HCT116 (cell line): ENCODE measurements at regions not wholly inside any gene's neighbourhood (a gene's known extent, or its start where the extent isn't known, plus 50 kb on each side); places are given as distances from the start of the nearest gene placed in this dataset.

Experiments
- ATAC-seq: fragments of 200-7000 bp; cut with Tn5 transposase; 2 replicates; pipeline ENCODE4 v1.9.1; 2020; ENCODE audit warnings: mild to moderate bottlenecking, moderate library complexity
- BruUV-seq: library from RNA; stranded (reverse); fragments of 400-500 nt; replicated peaks from 2 replicates; lab custom pipeline; 2021; lab: Mats Ljungman, UMichigan
- CTCF ChIA-PET: fragments of 300-600 bp; sonication (Branson Sonifier 250); formaldehyde crosslinking; loops from one replicate; lab custom pipeline; 2021; ENCODE audit warnings: antibody characterized with exemption; lab: Charles Lee
- POLR2A ChIA-PET: fragments of 300-600, 350-600 bp; sonication (Branson Sonifier 250); formaldehyde crosslinking; loops from one replicate; lab custom pipeline; 2021; ENCODE audit warnings: antibody characterized with exemption; lab: Charles Lee
- RAD21 ChIA-PET, 2 experiments: fragments of 300-600 bp; sonication (Branson Sonifier 250); formaldehyde crosslinking; loops; one replicate each; lab custom pipeline; 2023; ENCODE audit warnings: low total read pairs in 2 of 2; ENCODE audit not compliant: uncharacterized antibody in 2 of 2, unreplicated experiment in 2 of 2, low non-redundant PET in 1 of 2; lab: Charles Lee
- DNase-seq: peaks from one replicate; pipeline ENCODE4 v3.0.0-alpha.2; 2010; ENCODE audit warnings: low read depth, low spot score
- H2AFZ ChIP-seq: fragments of 200-600 bp; shearing (Covaris generic), sonication (generic); 2 replicates; pipeline ENCODE4 v1.6.1; 2017; ENCODE audit warnings: low read depth, mixed run types, mixed read lengths, antibody characterized with exemption, low read length; ENCODE audit not compliant: poor library complexity, severe bottlenecking
- H3K27ac ChIP-seq: 2 replicates; pipeline ENCODE4 v1.5.1; 2012; ENCODE audit warnings: low read depth, low read length
- H3K27me3 ChIP-seq: fragments of 200-600 bp; sonication (generic); 2 replicates; pipeline ENCODE4 v1.6.1; 2016; ENCODE audit warnings: mixed run types, low read length, mixed read lengths; ENCODE audit not compliant: insufficient read depth
- H3K36me3 ChIP-seq, 2 experiments: fragments of 200-500 bp in 1 of 2; fragments of 200-600 bp in 1 of 2; sonication (Bioruptor generic) in 1 of 2; sonication (generic) in 1 of 2; 2 replicates each; pipeline versions ENCODE4 v1.5.1 to v1.6.1; 2014 to 2016; ENCODE audit warnings: low read length in 2 of 2, inconsistent platforms in 1 of 2, mixed read lengths in 1 of 2, mixed run types in 1 of 2; ENCODE audit not compliant: insufficient read depth in 2 of 2, control insufficient read depth in 1 of 2
- H3K4me1 ChIP-seq, 2 experiments: fragments of 200-600 bp in 1 of 2; sonication (generic) in 1 of 2; 2 replicates each; pipeline versions ENCODE4 v1.5.1 to v1.6.1; 2012 to 2017; ENCODE audit warnings: low read length in 2 of 2, inconsistent platforms in 1 of 2, mild to moderate bottlenecking in 1 of 2, mixed read lengths in 1 of 2, mixed run types in 1 of 2, moderate library complexity in 1 of 2; ENCODE audit not compliant: insufficient read depth in 2 of 2, control insufficient read depth in 1 of 2
- H3K4me2 ChIP-seq: fragments of 200-600 bp; sonication (generic); 2 replicates; pipeline ENCODE4 v1.6.1; 2017; ENCODE audit warnings: mixed run types, low read length, mixed read lengths
- H3K4me3 ChIP-seq, 2 experiments: fragments of 200-600 bp in 1 of 2; sonication (generic) in 1 of 2; replicated peaks in 1 of 2; 2 replicates each; pipeline ENCODE4 v1.5.1; 2011 to 2016; ENCODE audit warnings: low read length in 2 of 2, control low read depth in 1 of 2, low read depth in 1 of 2, mild to moderate bottlenecking in 1 of 2, mixed read lengths in 1 of 2, mixed run types in 1 of 2
- H3K79me2 ChIP-seq: fragments of 200-600 bp; sonication (generic); 2 replicates; pipeline ENCODE4 v1.6.1; 2017; ENCODE audit warnings: mild to moderate bottlenecking, mixed run types, low read length, moderate library complexity, mixed read lengths; ENCODE audit not compliant: insufficient read depth
- H3K9ac ChIP-seq: fragments of 200-600 bp; sonication (generic); 2 replicates; pipeline ENCODE4 v1.6.1; 2016; ENCODE audit warnings: low read length, mixed read lengths
- H3K9me2 ChIP-seq: fragments of 200-600 bp; sonication (generic), shearing (Covaris generic); 2 replicates; pipeline ENCODE4 v1.6.1; 2017; ENCODE audit warnings: mixed run types, mild to moderate bottlenecking, moderate library complexity; ENCODE audit not compliant: insufficient read depth
- H3K9me3 ChIP-seq, 2 experiments: fragments of 200-500 bp in 1 of 2; fragments of 200-600 bp in 1 of 2; sonication (Bioruptor generic) in 1 of 2; sonication (generic) in 1 of 2; 2 replicates each; pipeline ENCODE4 v1.6.1; 2014 to 2017; ENCODE audit warnings: low read length in 2 of 2, mixed read lengths in 2 of 2, inconsistent platforms in 1 of 2, low read depth in 1 of 2, mild to moderate bottlenecking in 1 of 2, mixed run types in 1 of 2, moderate library complexity in 1 of 2; ENCODE audit not compliant: control insufficient read depth in 1 of 2, insufficient read depth in 1 of 2
- H4K20me1 ChIP-seq: fragments of 200-600 bp; sonication (generic), shearing (Covaris generic); 2 replicates; pipeline ENCODE4 v1.6.1; 2017; ENCODE audit warnings: mixed run types, mild to moderate bottlenecking, moderate library complexity; ENCODE audit not compliant: insufficient read depth
- CBX3 ChIP-seq: IDR thresholded peaks from 2 replicates; pipeline ENCODE4 v1.6.1; 2012; ENCODE audit warnings: low read depth
- EGR1 ChIP-seq: IDR thresholded peaks from 2 replicates; pipeline ENCODE4 v1.6.1; 2012; ENCODE audit warnings: low read depth
- EZH2 ChIP-seq: fragments of 200-600 bp; sonication (generic); IDR thresholded peaks from 2 replicates; pipeline ENCODE4 v1.6.1; 2017; ENCODE audit warnings: antibody characterized with exemption, mixed run types
- EZH2phosphoT487 ChIP-seq: fragments of 200-600 bp; IDR thresholded peaks from 2 replicates; pipeline ENCODE4 v1.6.1; 2018; ENCODE audit warnings: antibody characterized with exemption, borderline replicate concordance
- FOSL1 ChIP-seq: IDR thresholded peaks from 2 replicates; pipeline ENCODE4 v1.6.1; 2012; ENCODE audit warnings: low read depth
- JUND ChIP-seq: IDR thresholded peaks from 2 replicates; pipeline ENCODE4 v1.6.1; 2012
- RAD21 ChIP-seq: IDR thresholded peaks from 2 replicates; pipeline ENCODE4 v1.6.1; 2012; ENCODE audit warnings: low read depth, mild to moderate bottlenecking
- SIN3A ChIP-seq: IDR thresholded peaks from 2 replicates; pipeline ENCODE4 v1.6.1; 2012; ENCODE audit warnings: low read depth
- SP1 ChIP-seq: IDR thresholded peaks from 2 replicates; pipeline ENCODE4 v1.6.1; 2012; ENCODE audit warnings: low read depth
- SRF ChIP-seq: IDR thresholded peaks from 2 replicates; pipeline ENCODE4 v1.6.1; 2012; ENCODE audit warnings: low read depth
- TCF7L2 ChIP-seq: IDR thresholded peaks from 2 replicates; pipeline ENCODE4 v1.7.0; 2011; ENCODE audit warnings: borderline replicate concordance, inconsistent platforms; ENCODE audit not compliant: insufficient read depth, insufficient read length; ENCODE audit errors: extremely low read depth
- ZFX ChIP-seq: fragments of 450-650 bp; IDR thresholded peaks from 2 replicates; pipeline ENCODE4 v1.6.1; 2017
- ZNF274 ChIP-seq: fragments of 200-500 bp; sonication (Bioruptor generic); IDR thresholded peaks from 2 replicates; pipeline ENCODE4 v1.6.1; 2014; ENCODE audit warnings: mild to moderate bottlenecking, low read depth, low read length, inconsistent platforms
- intact Hi-C: fragments of 100-400 bp; cut with micrococcal nuclease; formaldehyde crosslinking; loops from 2 replicates; pipeline ENCODE4 v1.10.0; 2022
- TF ChIP-seq, protein P1 (sequence below), 3 experiments: fragments of 200-600 bp in 1 of 3; sonication (generic) in 1 of 3; IDR thresholded peaks in 2 of 3; conservative IDR thresholded peaks in 1 of 3; 2 replicates each; pipeline ENCODE4 v1.5.1; 2012 to 2017; ENCODE audit warnings: low read depth in 2 of 3, low read length in 2 of 3, antibody characterized with exemption in 1 of 3, borderline replicate concordance in 1 of 3, control low read depth in 1 of 3, mild to moderate bottlenecking in 1 of 3, mixed read lengths in 1 of 3, mixed run types in 1 of 3, moderate library complexity in 1 of 3; ENCODE audit not compliant: insufficient read depth in 1 of 3
- TF ChIP-seq, protein P2 (sequence below): IDR thresholded peaks from 2 replicates; pipeline ENCODE4 v1.6.1; 2011; ENCODE audit warnings: mild to moderate bottlenecking, low read length, moderate library complexity; ENCODE audit not compliant: insufficient replicate concordance; ENCODE audit errors: extremely low read depth
- TF ChIP-seq, protein P3 (sequence below): IDR thresholded peaks from 2 replicates; pipeline ENCODE4 v1.6.1; 2012
- TF ChIP-seq, protein P4 (sequence below): IDR thresholded peaks from 2 replicates; pipeline ENCODE4 v1.6.1; 2012; ENCODE audit warnings: low read depth
- TF ChIP-seq, protein P5 (sequence below): IDR thresholded peaks from 2 replicates; pipeline ENCODE4 v1.6.1; 2012

DNA sequence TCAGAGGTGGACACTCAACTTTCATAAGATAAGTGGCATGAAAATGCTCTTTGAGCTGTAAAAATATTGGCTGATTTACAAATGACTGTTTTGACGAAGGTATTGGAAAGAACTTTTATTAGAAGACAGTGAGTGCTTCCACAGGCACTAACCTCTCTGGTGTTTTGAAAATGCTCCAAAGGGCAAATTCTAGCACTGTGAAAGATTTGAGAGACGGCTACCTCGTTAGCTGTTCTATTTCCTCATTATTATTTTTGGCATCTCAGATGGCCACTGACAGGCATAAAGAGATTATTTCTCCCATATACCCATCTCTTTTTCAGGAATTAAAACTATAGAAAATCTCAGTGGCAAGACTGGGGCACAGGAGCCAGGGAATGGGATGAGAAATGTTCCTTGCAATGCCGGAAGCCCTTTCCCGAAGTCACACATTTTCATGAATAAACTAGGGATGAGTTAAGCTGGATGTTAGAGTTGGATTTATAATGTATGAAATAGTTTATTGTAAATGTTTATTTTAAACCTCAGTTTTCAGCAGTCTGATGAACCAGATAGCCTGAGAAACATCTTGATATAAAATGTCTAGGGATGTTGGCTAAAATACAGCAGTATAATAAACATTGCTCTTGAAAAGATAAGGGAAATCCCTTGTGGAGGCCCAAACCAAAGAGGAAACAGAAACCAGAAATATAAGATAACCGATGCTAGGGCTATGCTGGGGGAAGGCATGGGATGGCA lies 175.7 kb downstream of the ASB1 start:
- DNase-seq (no peak), ATAC-seq (no peak)
- TF ChIP-seq SP1: no peak
- no peak for TF ChIP-seq SRF
- no peak for TF ChIP-seq EGR1
- TF ChIP-seq CBX3: no peak
- TF ChIP-seq, protein P1, sequence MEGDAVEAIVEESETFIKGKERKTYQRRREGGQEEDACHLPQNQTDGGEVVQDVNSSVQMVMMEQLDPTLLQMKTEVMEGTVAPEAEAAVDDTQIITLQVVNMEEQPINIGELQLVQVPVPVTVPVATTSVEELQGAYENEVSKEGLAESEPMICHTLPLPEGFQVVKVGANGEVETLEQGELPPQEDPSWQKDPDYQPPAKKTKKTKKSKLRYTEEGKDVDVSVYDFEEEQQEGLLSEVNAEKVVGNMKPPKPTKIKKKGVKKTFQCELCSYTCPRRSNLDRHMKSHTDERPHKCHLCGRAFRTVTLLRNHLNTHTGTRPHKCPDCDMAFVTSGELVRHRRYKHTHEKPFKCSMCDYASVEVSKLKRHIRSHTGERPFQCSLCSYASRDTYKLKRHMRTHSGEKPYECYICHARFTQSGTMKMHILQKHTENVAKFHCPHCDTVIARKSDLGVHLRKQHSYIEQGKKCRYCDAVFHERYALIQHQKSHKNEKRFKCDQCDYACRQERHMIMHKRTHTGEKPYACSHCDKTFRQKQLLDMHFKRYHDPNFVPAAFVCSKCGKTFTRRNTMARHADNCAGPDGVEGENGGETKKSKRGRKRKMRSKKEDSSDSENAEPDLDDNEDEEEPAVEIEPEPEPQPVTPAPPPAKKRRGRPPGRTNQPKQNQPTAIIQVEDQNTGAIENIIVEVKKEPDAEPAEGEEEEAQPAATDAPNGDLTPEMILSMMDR (IDR thresholded peaks at IDR 0.05 in 2 of 3, conservative IDR thresholded peaks at IDR 0.05 in 1 of 3; ENCODE audit: borderline replicate concordance in 1 of 3, insufficient read depth in 1 of 3, low read depth in 2 of 3, low read length in 2 of 3): no peak
- TF ChIP-seq ZFX: no peak
- TF ChIP-seq, protein P2, sequence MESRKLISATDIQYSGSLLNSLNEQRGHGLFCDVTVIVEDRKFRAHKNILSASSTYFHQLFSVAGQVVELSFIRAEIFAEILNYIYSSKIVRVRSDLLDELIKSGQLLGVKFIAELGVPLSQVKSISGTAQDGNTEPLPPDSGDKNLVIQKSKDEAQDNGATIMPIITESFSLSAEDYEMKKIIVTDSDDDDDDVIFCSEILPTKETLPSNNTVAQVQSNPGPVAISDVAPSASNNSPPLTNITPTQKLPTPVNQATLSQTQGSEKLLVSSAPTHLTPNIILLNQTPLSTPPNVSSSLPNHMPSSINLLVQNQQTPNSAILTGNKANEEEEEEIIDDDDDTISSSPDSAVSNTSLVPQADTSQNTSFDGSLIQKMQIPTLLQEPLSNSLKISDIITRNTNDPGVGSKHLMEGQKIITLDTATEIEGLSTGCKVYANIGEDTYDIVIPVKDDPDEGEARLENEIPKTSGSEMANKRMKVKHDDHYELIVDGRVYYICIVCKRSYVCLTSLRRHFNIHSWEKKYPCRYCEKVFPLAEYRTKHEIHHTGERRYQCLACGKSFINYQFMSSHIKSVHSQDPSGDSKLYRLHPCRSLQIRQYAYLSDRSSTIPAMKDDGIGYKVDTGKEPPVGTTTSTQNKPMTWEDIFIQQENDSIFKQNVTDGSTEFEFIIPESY: no peak
- TF ChIP-seq EZH2: no peak
- TF ChIP-seq, protein P3, sequence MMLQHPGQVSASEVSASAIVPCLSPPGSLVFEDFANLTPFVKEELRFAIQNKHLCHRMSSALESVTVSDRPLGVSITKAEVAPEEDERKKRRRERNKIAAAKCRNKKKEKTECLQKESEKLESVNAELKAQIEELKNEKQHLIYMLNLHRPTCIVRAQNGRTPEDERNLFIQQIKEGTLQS: no peak
- TF ChIP-seq, protein P4, sequence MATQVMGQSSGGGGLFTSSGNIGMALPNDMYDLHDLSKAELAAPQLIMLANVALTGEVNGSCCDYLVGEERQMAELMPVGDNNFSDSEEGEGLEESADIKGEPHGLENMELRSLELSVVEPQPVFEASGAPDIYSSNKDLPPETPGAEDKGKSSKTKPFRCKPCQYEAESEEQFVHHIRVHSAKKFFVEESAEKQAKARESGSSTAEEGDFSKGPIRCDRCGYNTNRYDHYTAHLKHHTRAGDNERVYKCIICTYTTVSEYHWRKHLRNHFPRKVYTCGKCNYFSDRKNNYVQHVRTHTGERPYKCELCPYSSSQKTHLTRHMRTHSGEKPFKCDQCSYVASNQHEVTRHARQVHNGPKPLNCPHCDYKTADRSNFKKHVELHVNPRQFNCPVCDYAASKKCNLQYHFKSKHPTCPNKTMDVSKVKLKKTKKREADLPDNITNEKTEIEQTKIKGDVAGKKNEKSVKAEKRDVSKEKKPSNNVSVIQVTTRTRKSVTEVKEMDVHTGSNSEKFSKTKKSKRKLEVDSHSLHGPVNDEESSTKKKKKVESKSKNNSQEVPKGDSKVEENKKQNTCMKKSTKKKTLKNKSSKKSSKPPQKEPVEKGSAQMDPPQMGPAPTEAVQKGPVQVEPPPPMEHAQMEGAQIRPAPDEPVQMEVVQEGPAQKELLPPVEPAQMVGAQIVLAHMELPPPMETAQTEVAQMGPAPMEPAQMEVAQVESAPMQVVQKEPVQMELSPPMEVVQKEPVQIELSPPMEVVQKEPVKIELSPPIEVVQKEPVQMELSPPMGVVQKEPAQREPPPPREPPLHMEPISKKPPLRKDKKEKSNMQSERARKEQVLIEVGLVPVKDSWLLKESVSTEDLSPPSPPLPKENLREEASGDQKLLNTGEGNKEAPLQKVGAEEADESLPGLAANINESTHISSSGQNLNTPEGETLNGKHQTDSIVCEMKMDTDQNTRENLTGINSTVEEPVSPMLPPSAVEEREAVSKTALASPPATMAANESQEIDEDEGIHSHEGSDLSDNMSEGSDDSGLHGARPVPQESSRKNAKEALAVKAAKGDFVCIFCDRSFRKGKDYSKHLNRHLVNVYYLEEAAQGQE: no peak
- no peak for TF ChIP-seq SIN3A
- no peak for TF ChIP-seq JUND
- no peak for TF ChIP-seq EZH2phosphoT487
- no peak for TF ChIP-seq FOSL1
- no peak for TF ChIP-seq TCF7L2
- no peak for TF ChIP-seq ZNF274
- TF ChIP-seq, protein P5, sequence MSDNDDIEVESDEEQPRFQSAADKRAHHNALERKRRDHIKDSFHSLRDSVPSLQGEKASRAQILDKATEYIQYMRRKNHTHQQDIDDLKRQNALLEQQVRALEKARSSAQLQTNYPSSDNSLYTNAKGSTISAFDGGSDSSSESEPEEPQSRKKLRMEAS: no peak
- no peak for TF ChIP-seq RAD21
- Histone ChIP-seq H4K20me1 (no peaks in the 10 kb centered on the region), H3K79me2 (no peaks in the 10 kb centered on the region), H3K4me2 (no peak overlapping the region), H3K9ac (no peak overlapping the region), H3K9me3 (peaks cover 0 to 9% of the 10 kb centered on the region in 2 experiments; a peak in 2 of 4 replicates), H3K27me3 (no peaks in the 10 kb centered on the region), H2AFZ (no peak overlapping the region), H3K27ac (no peak overlapping the region), H3K4me3 (no peak overlapping the region), H3K36me3 (no peaks in the 10 kb centered on the region), H3K4me1 (peaks cover 15 to 22% of the 10 kb centered on the region in 2 experiments), H3K9me2 (no peaks in the 10 kb centered on the region)
- no TSS peak for BruUV-seq
- intact Hi-C loops: no loop called here
- ChIA-PET RAD21 (no interaction called here), CTCF (no interaction called here), POLR2A (no interaction called here)
